NCI-H526 (cell line): ENCODE measurements at regions not wholly inside any gene's neighbourhood (a gene's known extent, or its start where the extent isn't known, plus 50 kb on each side); places are given as distances from the start of the nearest gene placed in this dataset.

ENCODE experiments used
- DNase-seq, 2 experiments: peaks; one replicate each; lab custom pipeline; 2025; lab: John Stamatoyannopoulos, UW

DNA sequence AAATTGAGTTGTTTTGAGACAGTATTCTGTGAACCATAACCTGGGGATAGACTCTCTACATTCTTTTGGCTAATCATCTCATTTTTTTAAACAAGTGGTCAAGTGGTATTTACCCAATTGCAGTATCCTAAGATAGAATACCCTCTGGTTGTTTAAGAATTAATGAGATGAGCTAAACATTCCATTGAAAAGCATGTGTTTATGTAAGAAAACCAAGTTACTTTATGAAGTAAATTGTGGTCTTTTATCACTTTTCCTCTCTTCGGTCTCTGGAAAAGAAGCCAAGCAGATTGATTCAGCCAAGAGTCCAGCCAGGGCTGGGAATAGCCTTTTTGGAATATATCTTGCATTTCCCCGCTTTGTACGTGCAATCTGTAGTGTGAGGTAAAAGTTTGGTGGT is 185.7 kb upstream of the TOPAZ1 start:
- no peak for DNase-seq

DNA sequence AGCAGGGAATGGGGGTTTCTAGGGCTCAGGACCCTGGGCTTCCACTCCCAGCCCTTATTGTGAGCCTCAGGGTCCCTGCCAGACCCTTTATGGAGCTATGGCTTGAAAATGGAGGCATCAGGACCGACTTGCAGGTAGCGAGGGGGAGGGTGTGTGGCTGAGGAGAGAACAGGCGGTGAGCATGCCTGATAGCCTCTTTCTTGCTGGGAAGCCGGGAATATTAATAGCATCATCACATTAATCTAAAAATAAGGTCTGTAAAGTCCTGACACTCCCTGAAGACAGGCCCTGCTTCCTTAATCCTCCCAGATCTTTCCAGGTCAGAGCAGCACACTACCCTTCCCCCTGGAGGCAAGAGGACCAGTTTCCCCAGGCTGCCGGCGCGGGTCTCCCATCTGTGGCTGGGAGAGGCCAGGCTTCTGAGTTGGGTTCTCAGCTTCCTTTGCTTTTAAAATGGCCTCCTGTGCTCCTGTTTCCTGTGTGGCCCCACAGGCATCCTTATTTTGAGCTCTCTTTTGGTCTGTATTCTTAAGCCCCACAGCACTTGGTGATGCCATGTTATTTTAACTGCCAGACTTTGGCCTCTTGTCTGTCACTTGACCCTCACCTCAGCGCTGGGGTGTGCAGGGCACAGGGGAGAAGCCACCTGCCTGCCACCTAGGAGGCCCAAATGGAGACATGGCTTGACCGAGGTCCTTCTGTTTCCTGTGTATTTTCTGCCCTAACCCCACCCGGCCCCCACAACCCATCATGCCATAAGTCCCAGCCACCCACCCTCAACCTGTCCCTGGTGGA is 185.0 kb upstream of the TOPAZ1 start:
- DNase-seq, result no peak

DNA sequence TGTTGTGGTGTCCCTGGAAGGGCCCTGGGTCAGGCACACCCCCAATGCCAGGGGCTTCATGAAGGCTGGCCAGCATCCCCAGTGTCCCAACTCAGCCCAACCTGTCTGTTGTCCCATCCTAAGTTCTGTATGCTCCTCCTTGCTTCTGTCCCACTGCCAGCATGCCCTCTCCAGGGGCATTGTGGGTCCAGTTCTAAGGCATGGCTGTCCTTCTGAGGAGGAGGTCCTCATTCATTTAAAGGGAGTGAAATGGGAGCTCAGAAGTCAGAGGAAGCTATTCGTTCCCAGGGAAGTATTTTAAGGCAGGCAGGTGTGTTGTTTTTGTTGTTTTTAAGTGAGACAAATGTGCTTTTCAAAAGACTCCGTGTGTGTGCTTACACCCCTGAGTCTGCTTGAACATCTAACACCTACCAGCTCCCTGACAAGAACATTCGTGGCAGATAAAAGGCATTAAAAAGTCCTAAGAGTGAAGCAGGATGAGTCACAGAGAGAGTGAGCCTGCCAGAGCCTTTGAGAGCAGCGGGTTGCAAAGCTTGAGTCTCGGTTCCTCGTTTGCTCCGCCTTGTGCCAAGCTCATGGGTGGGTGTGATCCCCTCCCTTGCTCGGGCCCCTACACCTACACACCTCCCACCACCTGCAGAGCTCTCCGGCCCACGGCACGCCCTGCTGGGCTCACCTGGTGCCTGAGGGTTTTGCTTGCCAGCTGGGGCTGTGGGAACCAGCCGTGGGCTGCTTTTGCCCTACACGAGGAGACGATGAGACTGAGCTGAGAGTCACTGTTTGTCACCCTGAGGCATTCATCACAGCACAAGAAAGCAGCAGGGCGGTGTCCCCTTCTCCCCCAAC is 183.4 kb upstream of the TOPAZ1 start:
- peak; percentile 1 to 22 for DNase-seq

DNA sequence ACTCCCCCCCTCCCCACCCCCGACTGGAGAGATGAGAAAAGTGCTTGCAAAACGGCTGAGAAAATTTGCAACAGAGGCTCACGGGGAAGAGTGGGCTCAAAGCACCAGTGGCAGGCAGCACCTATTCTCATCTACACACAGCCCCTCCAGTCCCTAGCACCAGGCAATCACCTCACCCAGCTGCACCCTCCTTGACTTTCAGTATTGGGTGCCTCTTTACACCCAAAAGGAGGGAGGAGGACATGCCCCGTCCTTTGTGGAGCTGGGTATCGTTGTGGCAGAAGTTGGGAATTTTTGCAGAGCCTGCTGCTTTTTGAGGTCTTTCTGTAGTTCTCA is 182.8 kb upstream of the TOPAZ1 start:
- no peak for DNase-seq

DNA sequence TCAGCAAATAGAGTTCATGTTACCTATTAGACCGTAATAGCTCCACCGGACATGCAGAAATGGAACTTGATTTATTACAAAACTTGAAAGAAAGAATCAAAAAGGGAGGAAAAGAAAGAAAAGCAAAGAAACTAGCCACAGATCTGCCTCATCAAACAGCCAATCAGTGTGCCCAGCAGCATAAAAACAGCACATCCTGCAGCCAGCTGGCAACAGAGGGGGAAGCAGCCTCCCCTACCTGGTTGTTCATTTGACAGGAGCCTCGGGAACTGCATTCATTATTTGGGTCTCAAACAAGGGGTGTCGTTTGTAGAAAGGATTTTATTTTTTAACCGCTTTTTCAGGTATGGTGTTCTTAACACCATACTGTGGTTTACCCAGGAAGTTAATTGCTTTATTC is 181.5 kb upstream of the TOPAZ1 start:
- no peak for DNase-seq

DNA sequence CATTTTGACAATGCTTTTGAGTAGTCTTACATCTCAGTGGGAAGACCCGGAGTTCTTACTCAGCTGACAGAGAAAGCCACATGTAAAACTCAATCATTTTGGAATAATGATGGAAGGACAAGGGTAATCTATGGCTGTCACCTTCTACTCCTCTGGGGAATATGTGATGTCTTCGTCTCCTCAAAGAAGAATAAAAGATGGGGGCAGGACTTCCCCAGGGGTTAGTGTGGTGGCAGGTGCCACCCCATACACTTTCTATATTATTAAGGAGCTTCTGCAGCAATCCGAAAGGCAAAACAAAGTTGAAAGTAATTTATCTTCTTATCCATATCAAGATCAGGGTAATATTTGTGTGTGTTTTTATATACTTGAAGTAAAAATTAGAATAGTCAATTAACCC is 180.4 kb upstream of the TOPAZ1 start:
- no peak for DNase-seq

DNA sequence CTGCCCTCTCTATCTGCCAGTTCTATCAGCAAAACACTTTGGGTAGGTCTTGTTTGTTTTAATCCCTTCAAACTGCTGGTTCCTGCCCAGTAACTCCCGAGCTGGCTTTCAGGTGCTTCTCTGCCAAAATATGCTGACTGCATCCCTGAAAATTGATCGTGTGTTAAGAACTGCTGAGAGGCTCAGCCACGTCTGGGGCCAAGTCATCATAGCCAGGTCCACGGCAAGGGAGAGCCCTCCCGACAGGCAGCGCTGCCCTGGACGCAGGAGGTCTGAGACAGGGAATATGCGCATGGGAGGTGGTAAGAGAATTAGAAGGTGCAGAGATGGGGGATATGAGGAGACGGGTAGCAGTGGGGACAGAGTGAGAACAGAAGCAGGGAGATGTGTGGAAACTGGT is 179.7 kb upstream of the TOPAZ1 start:
- no peak for DNase-seq

DNA sequence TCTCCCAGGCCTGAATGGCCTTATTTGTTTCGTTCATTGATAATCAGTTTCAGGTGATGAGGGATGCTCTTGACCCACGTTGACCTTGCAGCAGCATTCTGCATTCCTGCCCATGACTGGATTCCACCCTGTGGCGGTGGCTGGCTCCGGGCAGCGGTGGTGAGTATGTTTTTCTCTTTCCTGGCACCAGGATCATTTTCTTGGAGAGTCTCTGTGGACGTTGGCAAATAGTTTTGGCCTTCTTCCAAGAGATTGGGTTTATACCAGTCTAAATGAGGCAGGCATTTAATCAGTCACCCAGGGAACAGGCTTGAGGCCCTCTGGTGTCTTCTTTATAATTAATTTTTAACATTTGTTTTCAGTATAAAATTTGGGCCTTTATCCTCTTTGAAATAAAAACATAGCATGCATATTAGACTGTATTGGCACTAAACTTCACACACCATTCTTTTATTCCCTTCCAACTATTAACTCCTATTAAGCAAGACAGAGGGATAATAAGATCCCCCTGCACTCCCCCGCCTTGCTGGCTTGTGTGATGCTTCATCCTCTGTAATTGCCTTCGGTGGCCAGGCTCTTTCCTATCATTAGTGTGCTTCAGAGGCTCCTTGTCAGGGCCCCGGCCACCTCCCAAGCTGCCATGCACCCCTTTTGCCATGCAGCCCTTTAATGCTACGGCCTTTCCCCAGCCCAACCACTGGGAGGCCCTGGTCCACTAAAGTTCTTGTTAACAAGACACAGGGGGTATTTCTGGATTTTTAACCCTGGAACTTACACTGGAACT is 176.2 kb upstream of the TOPAZ1 start:
- DNase-seq, result no peak

DNA sequence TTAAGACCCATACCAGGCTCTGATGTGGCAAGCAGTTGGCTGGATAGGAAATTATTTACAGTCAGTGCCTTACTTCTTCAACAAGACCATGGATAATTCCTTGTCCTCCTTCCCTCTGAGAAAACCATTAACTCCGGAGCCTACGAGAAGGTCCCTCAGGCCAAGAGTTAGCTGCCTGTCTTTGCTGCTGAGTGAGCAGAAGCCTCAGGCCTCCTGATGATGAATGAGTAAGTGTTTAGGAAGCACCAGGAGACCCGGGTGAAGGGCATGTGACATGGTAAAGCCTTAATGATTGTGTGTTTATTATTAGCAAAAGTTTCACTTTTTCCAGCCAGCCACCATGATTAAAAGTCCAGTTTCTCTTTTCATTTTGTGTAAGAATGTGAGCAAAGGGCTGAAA is 174.9 kb upstream of the TOPAZ1 start:
- no peak for DNase-seq

DNA sequence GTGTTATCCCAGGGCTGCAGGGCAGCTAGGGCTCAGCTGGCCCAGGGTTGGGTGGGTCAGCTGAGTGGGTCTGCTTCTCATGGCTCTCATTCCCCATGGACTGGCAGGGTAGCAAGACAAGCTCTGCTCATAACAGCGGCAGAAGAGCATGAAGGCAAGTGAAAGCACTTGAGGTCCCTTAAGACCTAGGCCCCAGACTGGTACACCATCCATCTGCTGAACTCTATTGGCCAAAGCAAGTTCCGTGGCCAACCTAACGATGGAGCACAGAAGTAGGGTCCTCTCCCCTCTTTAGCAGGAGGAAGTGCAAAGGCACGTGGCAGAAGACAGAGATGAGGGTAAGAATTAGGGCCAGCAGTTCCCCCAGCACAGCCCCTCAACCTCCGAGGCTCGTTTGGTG is 174.3 kb upstream of the TOPAZ1 start:
- DNase-seq, result no peak

DNA sequence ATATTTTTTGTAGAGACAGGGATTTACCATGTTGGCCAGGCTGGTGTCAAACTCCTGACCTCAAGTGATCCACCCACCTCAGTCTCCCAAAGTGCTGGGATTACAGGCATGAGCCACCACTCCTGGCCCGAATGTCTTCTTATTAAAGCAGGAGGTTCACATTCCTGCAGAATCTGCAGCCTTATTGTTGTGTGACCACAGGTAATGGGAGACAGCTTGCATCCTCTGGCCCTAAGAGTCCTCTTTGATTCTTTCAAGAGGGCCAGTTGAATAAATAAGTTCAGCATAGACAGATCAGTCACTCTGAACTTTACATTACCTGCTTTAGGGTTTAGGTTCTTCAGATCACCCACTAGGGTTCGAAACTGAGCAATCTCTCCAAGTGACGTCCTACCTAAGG is 172.9 kb upstream of the TOPAZ1 start:
- no peak for DNase-seq

DNA sequence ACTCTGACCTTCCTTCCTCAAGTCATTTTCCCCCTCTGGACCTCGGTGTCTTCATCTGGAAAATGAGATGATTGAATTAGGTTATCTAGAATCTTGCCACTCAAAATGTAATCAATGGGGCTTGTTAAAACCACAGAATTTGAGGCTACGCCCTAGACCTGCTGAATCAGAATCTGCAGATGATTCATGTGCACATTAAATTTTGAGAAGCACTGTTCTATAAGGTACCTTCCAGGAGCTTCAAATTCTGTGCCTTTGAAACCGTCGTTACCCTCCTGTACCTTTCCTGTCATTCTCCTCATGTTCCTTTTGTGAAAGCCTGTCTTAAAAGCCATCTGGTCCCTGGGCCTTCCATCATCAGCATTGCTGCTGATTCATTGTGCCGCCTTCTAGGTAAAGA is 172.4 kb upstream of the TOPAZ1 start:
- no peak for DNase-seq

DNA sequence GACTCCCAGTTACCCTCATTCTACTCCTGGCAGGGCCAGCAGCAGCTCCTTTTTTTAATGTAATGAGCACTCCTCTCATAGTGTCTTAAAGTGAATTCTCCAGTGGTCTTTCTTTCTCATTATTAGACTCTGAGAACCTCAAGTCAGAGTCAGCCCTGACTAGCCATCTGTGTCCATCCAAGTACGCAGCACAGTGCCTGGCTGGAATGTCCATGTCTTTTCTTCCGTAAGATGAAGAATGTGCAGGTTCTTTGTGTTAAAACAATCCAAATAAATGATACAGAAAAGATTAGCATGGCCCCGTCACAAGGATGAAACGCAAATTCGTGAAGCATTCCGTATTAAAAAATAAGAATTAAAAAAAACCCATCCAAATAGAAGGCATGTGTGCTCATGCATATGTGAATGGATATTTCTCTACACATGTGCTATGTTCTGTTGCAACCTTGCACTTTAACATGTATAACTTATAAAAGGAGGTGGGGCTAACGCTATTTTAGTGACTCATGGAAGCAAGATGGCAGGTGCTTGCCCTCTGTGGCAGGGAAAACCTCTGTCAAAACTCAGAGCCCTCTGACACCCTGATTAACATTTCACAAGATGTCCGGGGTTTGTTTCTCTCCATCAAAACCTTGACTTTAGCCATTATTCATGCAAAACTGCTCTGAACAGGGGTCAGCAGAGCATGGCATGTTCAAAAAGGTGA is 170.7 kb upstream of the TOPAZ1 start:
- DNase-seq, result no peak

DNA sequence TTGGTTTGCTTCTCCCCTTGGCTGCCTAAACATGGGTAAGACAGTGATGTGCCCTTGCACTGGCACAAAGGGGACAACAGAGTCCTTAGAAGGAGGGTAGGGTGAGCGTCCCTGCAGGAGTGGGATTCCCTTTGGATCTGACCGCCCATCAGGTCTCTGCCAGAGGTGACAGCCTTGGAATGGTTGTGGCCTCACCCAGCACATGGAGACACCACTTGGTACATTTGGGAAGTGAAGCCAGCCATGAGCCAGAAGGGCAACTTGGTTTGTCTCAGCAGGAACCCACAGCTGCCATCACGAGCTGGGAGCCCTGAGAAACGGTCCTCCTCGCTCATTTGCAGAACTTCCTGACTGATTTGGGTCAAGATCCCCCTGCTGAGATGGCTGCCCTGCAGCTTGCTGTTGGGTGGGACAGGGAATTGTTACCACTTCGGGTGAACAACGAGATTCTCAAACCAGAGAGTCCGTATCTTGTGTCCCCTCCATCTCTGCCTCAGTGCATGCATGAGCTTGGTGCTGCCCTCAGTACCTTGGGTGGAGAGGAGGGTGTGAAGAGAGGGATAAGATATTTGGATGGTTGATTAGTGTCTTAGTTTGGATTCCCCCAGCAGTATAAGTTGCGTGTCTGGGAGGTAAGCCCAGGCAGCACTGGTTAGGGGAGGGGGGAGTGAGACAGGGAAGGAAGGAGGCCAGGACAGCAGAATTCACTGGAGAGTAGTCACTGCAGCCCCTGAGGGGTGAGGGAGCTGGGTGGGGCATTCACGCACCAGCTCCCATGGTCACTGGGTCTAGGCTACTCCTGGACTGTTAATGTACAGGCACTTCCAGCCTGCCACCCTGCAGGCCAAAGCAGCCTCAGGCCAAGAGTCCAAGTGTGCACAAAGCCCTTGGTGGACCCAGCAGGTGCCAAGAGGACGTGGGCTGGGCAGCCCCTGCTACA is 168.8 kb upstream of the TOPAZ1 start:
- DNase-seq, result no peak

DNA sequence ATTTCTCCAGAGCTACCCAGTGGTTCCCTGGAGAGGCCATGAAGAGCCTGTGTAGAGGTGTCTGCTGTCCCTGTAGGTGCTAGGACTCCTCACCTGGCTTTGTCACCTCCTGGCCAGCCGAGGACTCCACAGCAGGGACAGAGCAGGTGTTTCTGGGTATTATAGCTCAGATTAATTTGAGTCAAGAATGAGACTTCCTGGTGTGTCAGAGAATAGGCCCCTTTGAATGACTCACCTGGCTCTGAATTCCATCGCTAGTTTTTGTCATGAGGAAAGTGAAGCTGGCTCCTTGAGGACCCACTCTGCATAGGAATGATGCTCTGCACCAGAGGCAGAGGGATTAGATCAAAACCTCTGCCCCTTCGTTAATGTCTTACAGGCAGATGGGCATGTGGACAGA is 167.5 kb upstream of the TOPAZ1 start:
- no peak for DNase-seq

DNA sequence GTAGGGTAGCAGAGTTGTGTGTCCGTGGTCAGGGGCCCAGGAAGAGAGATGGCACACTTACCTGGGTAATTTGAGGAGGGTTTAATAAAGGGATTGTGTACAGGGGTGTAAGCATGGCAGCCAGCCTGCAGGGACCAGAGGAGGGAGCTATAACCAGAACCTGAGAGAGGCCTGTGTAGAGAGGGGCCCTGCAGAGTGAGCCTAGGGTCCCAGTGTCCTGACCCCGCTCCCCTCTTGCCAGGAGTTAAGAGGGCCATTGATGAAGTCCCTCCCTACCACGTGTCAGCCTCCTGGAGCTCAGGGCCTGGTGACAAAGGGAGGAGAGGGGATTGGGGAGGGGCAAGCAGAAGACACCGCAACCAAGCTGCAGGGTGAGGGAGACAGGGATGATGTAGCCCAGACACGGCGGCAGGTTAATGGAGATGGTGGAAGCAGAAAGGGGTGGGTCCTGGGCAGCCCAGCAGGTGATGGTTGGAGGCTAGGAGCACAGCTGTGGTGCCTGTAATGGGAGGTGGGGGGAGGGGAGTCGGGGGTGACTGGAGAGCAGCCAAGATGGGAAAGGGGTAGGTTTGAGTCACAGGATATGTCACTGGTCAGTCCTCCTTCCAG is 165.4 kb upstream of the TOPAZ1 start:
- peak in 1 of 2 experiments; percentile 17 for DNase-seq

DNA sequence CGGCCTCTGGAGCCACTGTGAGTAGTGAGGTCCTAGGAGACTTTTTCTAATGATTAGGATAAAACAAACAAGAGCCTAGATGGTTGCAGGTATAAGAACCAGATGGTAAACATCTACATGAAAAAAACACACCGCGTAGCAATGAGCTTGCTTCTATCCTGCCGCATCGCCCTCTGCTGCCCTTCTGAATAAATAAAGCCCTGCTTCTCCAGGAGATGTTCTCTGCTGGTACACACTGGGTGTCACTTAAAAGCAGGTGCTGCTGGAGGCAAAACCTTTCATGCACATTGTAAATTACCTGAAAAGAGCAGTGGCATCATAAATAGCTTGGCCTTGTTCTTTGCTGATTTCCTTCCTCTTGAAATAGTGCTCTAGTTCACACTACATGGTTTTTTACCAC is 164.4 kb upstream of the TOPAZ1 start:
- peak in 1 of 2 experiments; percentile 35 for DNase-seq

DNA sequence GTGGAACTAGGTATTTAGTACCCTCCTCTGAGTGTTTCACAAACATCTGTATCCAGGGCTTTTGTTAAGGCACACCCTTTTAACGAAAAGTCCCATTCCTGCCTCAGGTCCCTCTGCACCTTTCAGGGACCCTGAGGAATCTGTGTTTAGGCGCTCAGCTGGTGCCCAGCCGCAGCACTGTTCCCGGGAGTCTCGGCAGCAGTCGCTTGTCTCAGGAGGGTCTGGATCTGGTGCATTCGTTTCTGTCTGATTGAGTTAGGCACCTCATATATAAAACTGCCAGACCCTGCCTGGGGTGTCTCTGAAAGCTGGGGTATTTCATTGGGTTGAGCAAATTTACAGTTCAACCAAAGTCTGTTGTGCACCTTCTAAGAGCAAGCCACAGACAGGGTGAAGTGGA is 162.8 kb upstream of the TOPAZ1 start:
- DNase-seq, result no peak

DNA sequence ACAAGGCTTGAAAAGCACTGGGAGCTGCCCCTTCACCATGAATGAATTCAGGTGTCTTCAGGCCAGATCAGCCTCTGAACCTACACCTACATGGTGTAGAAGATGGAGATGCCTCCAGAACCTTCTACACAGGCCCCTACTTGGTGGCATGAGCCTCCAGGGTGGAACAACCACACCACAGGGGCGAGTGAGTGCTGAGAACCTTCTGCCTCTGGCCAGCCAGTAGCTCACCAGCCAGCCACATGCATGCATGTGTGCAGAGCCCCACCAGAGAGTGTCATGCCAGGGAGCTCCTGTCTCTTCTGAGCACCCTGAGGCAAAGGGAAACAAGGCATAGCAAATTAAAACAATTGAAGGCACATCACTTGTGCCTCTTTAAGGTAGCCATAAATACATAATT is 161.8 kb upstream of the TOPAZ1 start:
- DNase-seq, result no peak

DNA sequence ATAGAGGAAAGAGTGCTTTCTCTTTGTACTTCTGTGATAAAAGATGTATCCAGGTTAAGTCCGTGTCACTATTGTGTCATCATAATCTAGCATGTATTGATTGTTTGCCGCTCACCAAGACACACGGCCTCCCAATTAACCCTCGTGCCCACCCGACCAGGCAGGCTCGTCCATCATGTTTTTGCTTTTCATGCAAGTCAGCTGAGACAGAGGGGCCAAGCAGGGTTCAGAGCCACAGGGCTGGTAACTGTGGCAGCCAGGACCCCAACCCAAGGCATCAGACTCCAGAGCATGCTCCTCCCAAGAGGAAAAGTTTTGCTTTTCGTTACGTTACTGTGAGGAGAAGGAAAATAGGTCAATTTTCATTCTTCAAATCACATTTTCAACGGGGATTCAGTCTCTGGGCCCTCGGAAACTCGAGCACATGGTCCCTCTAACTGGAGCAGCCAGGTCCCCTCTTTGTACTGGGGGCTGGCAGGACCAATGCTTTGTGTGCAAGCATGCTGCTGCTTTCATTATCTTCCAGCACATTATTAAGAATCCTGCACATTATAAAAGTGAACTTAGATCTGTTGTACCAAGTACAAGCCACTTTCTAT is 161.1 kb upstream of the TOPAZ1 start:
- no peak for DNase-seq
